Endothelial cell of umbilical vein (primary cell): ENCODE measurements at regions not wholly inside any gene's neighbourhood (a gene's known extent, or its start where the extent isn't known, plus 50 kb on each side); places are given as distances from the start of the nearest gene placed in this dataset.

Experiments used
- EZH2 ChIP-seq: IDR thresholded peaks from 2 replicates; pipeline ENCODE4 v1.6.1; 2012; ENCODE audit warnings: borderline replicate concordance, low read depth, mild to moderate bottlenecking, moderate library complexity, low read length, inconsistent platforms; ENCODE audit not compliant: severe bottlenecking
- POLR2A ChIP-seq: IDR thresholded peaks from 2 replicates; pipeline ENCODE4 v1.6.1; 2012; ENCODE audit warnings: low read depth, mild to moderate bottlenecking, control low read depth, low read length
- POLR2AphosphoS5 ChIP-seq: IDR thresholded peaks from 2 replicates; pipeline ENCODE4 v1.6.1; 2012; ENCODE audit warnings: low read depth, mild to moderate bottlenecking, control low read depth, low read length, moderate library complexity; ENCODE audit not compliant: insufficient read depth
- TF ChIP-seq, protein P1 (sequence below), 2 donors: IDR thresholded peaks; 1 replicate in 1 of 2; 2 replicates in 1 of 2; pipeline ENCODE4 v1.5.1; 2011; ENCODE audit warnings: low read length in 2 of 2, mild to moderate bottlenecking in 2 of 2, moderate library complexity in 2 of 2, control low read depth in 1 of 2, inconsistent platforms in 1 of 2, low read depth in 1 of 2; ENCODE audit not compliant: insufficient read depth in 1 of 2; ENCODE audit errors: extremely low read depth in 1 of 2

DNA sequence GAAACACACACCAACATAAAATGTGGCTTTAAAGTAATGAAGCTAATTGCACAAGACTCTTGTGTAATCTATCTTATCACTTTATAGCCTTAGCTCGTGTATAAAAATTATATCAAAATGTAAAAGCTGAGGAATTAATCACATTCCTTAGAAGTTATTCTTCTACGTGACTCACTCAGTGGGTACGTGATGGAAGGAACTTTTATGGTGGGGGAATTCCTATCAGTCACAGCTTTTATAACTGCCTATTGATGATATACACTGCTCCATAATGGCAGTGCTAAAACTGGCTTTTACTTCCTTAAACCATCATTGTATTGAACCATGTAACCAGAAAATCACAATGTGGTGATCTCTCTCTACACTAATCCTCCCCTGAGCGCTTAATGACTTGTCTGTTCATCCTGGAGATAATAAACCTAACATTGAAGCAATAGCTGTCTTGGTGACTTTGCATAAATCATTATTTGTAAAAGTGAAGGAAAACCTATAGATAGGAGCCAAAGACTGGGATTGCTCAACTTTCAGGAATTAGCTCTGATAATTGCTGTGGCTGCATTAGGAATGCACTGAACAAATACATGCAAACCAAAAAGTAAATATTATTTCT, 276.7 kb downstream of the GBA3 start:
- TF ChIP-seq EZH2 (no peak), POLR2A (no peak), POLR2AphosphoS5 (no peak)
- TF ChIP-seq, protein P1, sequence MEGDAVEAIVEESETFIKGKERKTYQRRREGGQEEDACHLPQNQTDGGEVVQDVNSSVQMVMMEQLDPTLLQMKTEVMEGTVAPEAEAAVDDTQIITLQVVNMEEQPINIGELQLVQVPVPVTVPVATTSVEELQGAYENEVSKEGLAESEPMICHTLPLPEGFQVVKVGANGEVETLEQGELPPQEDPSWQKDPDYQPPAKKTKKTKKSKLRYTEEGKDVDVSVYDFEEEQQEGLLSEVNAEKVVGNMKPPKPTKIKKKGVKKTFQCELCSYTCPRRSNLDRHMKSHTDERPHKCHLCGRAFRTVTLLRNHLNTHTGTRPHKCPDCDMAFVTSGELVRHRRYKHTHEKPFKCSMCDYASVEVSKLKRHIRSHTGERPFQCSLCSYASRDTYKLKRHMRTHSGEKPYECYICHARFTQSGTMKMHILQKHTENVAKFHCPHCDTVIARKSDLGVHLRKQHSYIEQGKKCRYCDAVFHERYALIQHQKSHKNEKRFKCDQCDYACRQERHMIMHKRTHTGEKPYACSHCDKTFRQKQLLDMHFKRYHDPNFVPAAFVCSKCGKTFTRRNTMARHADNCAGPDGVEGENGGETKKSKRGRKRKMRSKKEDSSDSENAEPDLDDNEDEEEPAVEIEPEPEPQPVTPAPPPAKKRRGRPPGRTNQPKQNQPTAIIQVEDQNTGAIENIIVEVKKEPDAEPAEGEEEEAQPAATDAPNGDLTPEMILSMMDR (IDR thresholded peaks at IDR 0.05; ENCODE audit: extremely low read depth in 1 of 2, insufficient read depth in 1 of 2, low read depth in 1 of 2, low read length in 2 of 2), result no peak
